ENCODE measurements at regions not wholly inside any gene's neighbourhood (a gene's known extent, or its start where the extent isn't known, plus 50 kb on each side); places are given as distances from the start of the nearest gene placed in this dataset.

DNA sequence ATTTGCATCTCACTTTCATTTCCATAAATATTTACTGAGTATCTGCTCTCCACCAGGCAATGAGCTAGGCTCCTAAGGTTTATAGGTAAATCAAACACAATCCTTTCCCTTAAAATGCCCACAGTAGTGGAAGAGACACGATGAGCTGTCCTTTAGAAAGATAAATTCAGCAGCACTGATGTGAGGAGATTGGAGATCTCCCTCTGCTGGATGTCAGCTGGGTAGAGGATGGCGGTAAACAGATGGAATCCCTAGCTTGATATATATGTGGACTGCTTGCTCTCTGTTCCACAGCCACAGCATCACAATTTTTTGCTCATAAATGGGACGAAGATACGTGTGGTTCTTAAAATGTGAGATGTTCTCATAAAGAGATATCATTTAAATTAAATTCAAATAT is 216.4 kb upstream of the RASGEF1B start:
- intact Hi-C loops (cut with micrococcal nuclease), result no loop called here
- no peaks in the 10 kb centered on the region for H3K27me3 ChIP-seq (ENCODE audit: control insufficient read depth, insufficient read depth, low read length)
- ATAC-seq, result peak in 1 of 3 donors; percentile 24

DNA sequence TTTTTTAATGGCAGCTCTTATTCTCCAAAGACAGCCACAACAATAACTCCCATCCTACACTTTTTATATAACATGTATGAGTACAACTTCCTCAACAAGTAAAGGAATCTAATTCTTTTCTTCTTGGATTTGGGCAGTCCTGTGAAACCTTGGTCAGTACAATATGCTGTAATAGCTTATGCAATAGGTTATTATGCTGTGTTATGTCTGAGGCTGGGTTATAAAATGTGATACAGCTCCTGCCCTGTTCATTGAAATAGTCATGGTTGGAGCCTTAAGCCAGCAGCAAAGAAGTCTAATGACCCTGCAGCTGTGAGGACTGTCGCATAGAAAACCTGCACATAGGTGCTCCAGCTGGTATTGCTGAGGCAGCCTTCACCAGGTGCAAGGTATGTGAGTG is 215.8 kb upstream of the RASGEF1B start:
- Histone ChIP-seq H3K4me1 (ENCODE audit: control insufficient read depth, insufficient read depth, low read length) (no peaks in the 10 kb centered on the region), H3K4me3 (ENCODE audit: low read length) (no peak overlapping the region), H3K27me3 (ENCODE audit: control insufficient read depth, insufficient read depth, low read length) (no peaks in the 10 kb centered on the region), H3K36me3 (ENCODE audit: control insufficient read depth, insufficient read depth, low read length) (no peaks in the 10 kb centered on the region), H3K9me3 (ENCODE audit: control insufficient read depth, insufficient read depth, low read length) (no peaks in the 10 kb centered on the region), H3K27ac (ENCODE audit: low read length) (no peak overlapping the region)
- intact Hi-C loops (cut with micrococcal nuclease), result no loop called here
- no peaks in the 10 kb centered on the region for H3K36me3 Mint-ChIP-seq
- WGBS (ENCODE audit: insufficient coverage), result 87% methylated on average over 1 of the region's 1 CpG
- H3K4me1 Mint-ChIP-seq, result peaks cover 0 to 5% of the 10 kb centered on the region in 2 donors
- H3K4me3 Mint-ChIP-seq, result no peak overlapping the region
- peaks cover 0 to 10% of the 10 kb centered on the region in 2 donors for H3K27me3 Mint-ChIP-seq (ENCODE audit: low read depth in 2 of 2)
- ATAC-seq (no peak), DNase-seq (no peak)
- H3K27ac Mint-ChIP-seq, result no peak overlapping the region
- H3K9me3 Mint-ChIP-seq, result no peaks in the 10 kb centered on the region
- TF ChIP-seq, protein P1, sequence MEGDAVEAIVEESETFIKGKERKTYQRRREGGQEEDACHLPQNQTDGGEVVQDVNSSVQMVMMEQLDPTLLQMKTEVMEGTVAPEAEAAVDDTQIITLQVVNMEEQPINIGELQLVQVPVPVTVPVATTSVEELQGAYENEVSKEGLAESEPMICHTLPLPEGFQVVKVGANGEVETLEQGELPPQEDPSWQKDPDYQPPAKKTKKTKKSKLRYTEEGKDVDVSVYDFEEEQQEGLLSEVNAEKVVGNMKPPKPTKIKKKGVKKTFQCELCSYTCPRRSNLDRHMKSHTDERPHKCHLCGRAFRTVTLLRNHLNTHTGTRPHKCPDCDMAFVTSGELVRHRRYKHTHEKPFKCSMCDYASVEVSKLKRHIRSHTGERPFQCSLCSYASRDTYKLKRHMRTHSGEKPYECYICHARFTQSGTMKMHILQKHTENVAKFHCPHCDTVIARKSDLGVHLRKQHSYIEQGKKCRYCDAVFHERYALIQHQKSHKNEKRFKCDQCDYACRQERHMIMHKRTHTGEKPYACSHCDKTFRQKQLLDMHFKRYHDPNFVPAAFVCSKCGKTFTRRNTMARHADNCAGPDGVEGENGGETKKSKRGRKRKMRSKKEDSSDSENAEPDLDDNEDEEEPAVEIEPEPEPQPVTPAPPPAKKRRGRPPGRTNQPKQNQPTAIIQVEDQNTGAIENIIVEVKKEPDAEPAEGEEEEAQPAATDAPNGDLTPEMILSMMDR (IDR thresholded peaks at IDR 0.05), result no peak

More for the DNA sequence above, 216.4 kb upstream of the RASGEF1B start:
- Histone ChIP-seq H3K9me3 (ENCODE audit: control insufficient read depth, insufficient read depth, low read length) (no peaks in the 10 kb centered on the region), H3K4me1 (ENCODE audit: control insufficient read depth, insufficient read depth, low read length) (no peaks in the 10 kb centered on the region), H3K4me3 (ENCODE audit: low read length) (no peak overlapping the region), H3K27ac (ENCODE audit: low read length) (no peak overlapping the region), H3K36me3 (ENCODE audit: control insufficient read depth, insufficient read depth, low read length) (no peaks in the 10 kb centered on the region)
- Mint-ChIP-seq H3K27ac (no peak overlapping the region), H3K4me3 (no peak overlapping the region), H3K4me1 (peaks cover 0 to 5% of the 10 kb centered on the region in 2 donors), H3K9me3 (no peaks in the 10 kb centered on the region), H3K27me3 (ENCODE audit: low read depth in 2 of 2) (peaks cover 3 to 10% of the 10 kb centered on the region in 2 donors), H3K36me3 (no peaks in the 10 kb centered on the region)
- DNase-seq, result peak in 1 of 2 donors; percentile 44
- 64% methylated on average over 2 of the region's 4 CpGs for WGBS (ENCODE audit: insufficient coverage)
- TF ChIP-seq, protein P1 (IDR thresholded peaks at IDR 0.05), result no peak

- Histone ChIP-seq H3K36me3 (ENCODE audit: control insufficient read depth, insufficient read depth, low read length) (no peaks in the 10 kb centered on the region), H3K4me1 (ENCODE audit: control insufficient read depth, insufficient read depth, low read length) (no peaks in the 10 kb centered on the region), H3K27me3 (ENCODE audit: control insufficient read depth, insufficient read depth, low read length) (no peaks in the 10 kb centered on the region), H3K4me3 (ENCODE audit: low read length) (no peak overlapping the region), H3K9me3 (ENCODE audit: control insufficient read depth, insufficient read depth, low read length) (no peaks in the 10 kb centered on the region), H3K27ac (ENCODE audit: low read length) (no peak overlapping the region)
- H3K27ac Mint-ChIP-seq, result no peak overlapping the region
- H3K4me3 Mint-ChIP-seq, result no peak overlapping the region
- peaks cover 9 to 20% of the 10 kb centered on the region in 2 donors for H3K27me3 Mint-ChIP-seq (ENCODE audit: low read depth in 2 of 2)
- ATAC-seq, result no peak
- TF ChIP-seq, protein P1 (IDR thresholded peaks at IDR 0.05), result no peak
- H3K4me1 Mint-ChIP-seq, result peaks cover 0 to 5% of the 10 kb centered on the region in 2 donors
- DNase-seq, result no peak
- intact Hi-C loops (cut with micrococcal nuclease), result no loop called here
- H3K36me3 Mint-ChIP-seq, result no peaks in the 10 kb centered on the region
- no peaks in the 10 kb centered on the region for H3K9me3 Mint-ChIP-seq
- 74% methylated on average over 2 of the region's 2 CpGs for WGBS (ENCODE audit: insufficient coverage)
Observed at GRCh38 chr4:81685104-81685503, 213.4 kb upstream of the RASGEF1B start.

DNA sequence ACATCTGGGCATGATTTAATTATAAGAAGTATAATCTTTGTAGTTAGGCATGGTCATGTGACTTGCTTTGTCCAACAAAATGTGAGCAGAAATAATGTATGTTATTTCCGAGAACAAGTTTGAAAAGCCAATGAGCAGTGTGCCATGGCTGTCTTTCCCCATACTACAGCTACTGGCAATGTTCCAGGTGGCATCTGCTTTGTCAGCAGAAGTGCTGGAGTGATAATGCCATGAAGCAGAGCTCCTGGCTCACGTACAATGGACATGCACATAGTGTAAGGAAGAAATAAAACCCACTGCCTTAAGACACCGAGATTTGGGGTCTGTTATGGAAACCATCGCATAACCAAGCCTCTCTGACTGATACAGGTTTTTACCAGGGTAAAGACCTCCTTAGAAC is 212.6 kb upstream of the RASGEF1B start:
- Mint-ChIP-seq H3K4me3 (no peak overlapping the region), H3K4me1 (no peaks in the 10 kb centered on the region), H3K27me3 (ENCODE audit: low read depth in 2 of 2) (peaks cover 11 to 23% of the 10 kb centered on the region in 2 donors), H3K27ac (no peak overlapping the region), H3K36me3 (no peaks in the 10 kb centered on the region), H3K9me3 (no peaks in the 10 kb centered on the region)
- ATAC-seq, result no peak
- Histone ChIP-seq H3K4me3 (ENCODE audit: low read length) (no peak overlapping the region), H3K9me3 (ENCODE audit: control insufficient read depth, insufficient read depth, low read length) (no peaks in the 10 kb centered on the region), H3K27ac (ENCODE audit: low read length) (no peak overlapping the region), H3K4me1 (ENCODE audit: control insufficient read depth, insufficient read depth, low read length) (no peaks in the 10 kb centered on the region), H3K27me3 (ENCODE audit: control insufficient read depth, insufficient read depth, low read length) (no peaks in the 10 kb centered on the region), H3K36me3 (ENCODE audit: control insufficient read depth, insufficient read depth, low read length) (no peaks in the 10 kb centered on the region)
- TF ChIP-seq, protein P1 (IDR thresholded peaks at IDR 0.05), result no peak
- 94% methylated on average over 4 of the region's 4 CpGs for WGBS (ENCODE audit: insufficient coverage)
- intact Hi-C loops (cut with micrococcal nuclease), result no loop called here
- no peak for DNase-seq

All from natural killer cell (primary cell).